Kidney epithelial cell (primary cell): ENCODE measurements at regions not wholly inside any gene's neighbourhood (a gene's known extent, or its start where the extent isn't known, plus 50 kb on each side); places are given as distances from the start of the nearest gene placed in this dataset.

ENCODE experiments used
- DNase-seq: peaks from one replicate; pipeline ENCODE4 v3.0.0-alpha.2; 2010; ENCODE audit warnings: low read depth
- H3K27me3 ChIP-seq: 2 replicates; pipeline ENCODE4 v1.6.0; 2011; ENCODE audit warnings: low read length; ENCODE audit not compliant: control insufficient read depth, insufficient read depth
- H3K36me3 ChIP-seq: 2 replicates; pipeline ENCODE4 v1.5.1; 2011; ENCODE audit warnings: low read length; ENCODE audit not compliant: control insufficient read depth, insufficient read depth
- H3K4me3 ChIP-seq: 2 replicates; pipeline ENCODE4 v1.5.1; 2011; ENCODE audit warnings: low read depth, mild to moderate bottlenecking, control low read depth, low read length
- CTCF ChIP-seq: IDR thresholded peaks from 2 replicates; pipeline ENCODE4 v1.5.1; 2011; ENCODE audit warnings: mild to moderate bottlenecking, moderate library complexity, low read length, control low read depth, inconsistent platforms; ENCODE audit not compliant: insufficient read depth, poor library complexity, severe bottlenecking

- no peak for TF ChIP-seq CTCF
- no peaks in the 10 kb centered on the region for H3K27me3 ChIP-seq
- no peaks in the 10 kb centered on the region for H3K36me3 ChIP-seq
- no peak for DNase-seq
- H3K4me3 ChIP-seq: no peak overlapping the region
Measured at GRCh38 chr9:105158898-105159297, 85.6 kb upstream of the SLC44A1 start.

DNA sequence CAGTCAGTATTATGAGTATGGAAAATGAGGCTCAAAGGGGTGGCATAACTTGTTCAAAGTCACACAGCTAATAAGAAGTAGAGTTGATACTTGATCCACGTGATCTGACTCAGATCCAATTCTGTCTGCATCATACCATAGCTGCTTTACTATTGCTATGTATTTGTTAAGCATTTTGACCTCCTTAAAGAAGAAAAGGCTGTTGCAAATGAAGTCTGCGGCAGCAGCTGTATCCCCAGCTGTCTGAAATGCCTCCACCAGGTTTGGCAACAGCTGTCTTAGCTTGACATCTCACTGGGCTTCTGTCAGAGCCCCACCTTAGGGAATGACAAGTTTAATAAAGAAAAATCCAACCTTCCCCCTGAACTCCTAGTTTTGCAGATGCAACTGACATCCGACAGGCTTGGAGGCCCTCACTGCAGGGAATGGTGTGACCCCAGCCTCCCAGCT is 75.6 kb upstream of the SLC44A1 start:
- no peak for DNase-seq
- Histone ChIP-seq H3K4me3 (no peak overlapping the region), H3K36me3 (no peaks in the 10 kb centered on the region), H3K27me3 (no peaks in the 10 kb centered on the region)
- no peak for TF ChIP-seq CTCF

GRCh38 chr9:105171076-105171475 is 73.4 kb upstream of the SLC44A1 start:
- no peaks in the 10 kb centered on the region for H3K36me3 ChIP-seq

DNA sequence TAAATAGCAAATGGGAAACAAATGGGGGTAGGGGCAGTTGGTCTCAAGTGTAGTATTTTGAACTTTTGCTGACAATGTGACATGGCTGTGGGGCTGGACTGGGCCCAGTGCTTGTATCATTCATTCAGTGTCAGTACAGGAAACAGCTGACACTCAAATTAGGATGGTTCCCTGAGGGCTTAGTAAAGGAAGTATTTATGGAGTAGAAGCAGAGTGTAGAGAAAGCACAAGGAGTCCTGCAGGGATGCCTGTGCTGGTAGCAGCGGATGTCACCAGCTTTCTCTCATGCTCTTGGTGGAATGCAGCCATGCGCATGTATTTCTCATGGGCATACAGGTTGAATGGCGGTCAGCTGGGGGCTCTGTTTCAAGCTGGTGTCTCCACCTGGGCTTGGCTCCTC is 72.9 kb upstream of the SLC44A1 start:
- H3K36me3 ChIP-seq: no peaks in the 10 kb centered on the region
- no peak overlapping the region for H3K4me3 ChIP-seq
- no peak for TF ChIP-seq CTCF
- no peaks in the 10 kb centered on the region for H3K27me3 ChIP-seq
- no peak for DNase-seq

More at GRCh38 chr9:105171076-105171475, 73.4 kb upstream of the SLC44A1 start:
- TF ChIP-seq CTCF: no peak
- Histone ChIP-seq H3K27me3 (no peaks in the 10 kb centered on the region), H3K4me3 (no peak overlapping the region)
- no peak for DNase-seq

DNA sequence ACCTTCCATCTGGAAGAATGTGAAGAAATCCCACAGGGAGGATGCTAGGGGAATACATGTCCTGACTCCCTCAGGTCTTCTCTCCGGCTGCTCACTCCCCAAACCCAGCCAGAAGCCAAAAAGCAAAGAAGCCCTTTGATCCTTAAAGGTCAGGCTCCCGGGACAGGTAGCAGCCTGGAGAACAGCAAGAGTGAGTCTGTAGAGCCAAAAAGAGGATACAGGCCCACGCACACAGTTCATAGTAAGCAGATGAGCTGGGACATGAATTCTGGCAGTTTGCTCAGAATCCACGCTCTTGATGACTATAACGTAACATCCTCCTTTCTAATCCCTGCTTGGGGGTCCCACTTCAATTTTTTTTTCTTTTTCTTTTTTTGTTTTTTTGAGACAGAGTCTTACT is 72.0 kb upstream of the SLC44A1 start:
- no peak for TF ChIP-seq CTCF
- no peak for DNase-seq
- Histone ChIP-seq H3K27me3 (no peaks in the 10 kb centered on the region), H3K4me3 (no peak overlapping the region), H3K36me3 (no peaks in the 10 kb centered on the region)

DNA sequence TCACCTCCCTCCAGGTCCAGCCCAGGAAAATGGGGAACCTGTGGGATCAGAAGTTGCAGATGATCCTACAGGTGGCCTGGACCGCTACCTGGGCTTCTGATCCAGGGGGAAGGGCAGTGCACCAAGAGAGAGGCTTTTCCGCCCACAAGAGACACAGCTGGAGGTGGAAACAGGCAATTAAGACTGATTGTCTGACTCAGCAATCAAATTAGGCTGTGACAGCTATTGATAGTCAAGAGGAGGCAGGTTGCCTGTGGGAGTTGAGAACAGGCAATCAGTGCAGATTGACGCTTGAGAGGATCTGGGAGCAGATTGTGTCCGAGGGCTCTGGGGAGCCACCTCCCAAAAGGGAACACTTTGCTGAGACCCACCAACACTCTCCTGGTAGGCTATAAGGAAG is 71.1 kb upstream of the SLC44A1 start:
- DNase-seq: no peak
- H3K36me3 ChIP-seq: no peaks in the 10 kb centered on the region
- no peaks in the 10 kb centered on the region for H3K27me3 ChIP-seq
- H3K4me3 ChIP-seq: no peak overlapping the region
- no peak for TF ChIP-seq CTCF
